ENCODE measurements at regions not wholly inside any gene's neighbourhood (a gene's known extent, or its start where the extent isn't known, plus 50 kb on each side); places are given as distances from the start of the nearest gene placed in this dataset.
A peak's percentile ranks its signal among the peaks of the same experiment; 100 is the strongest.

GRCh38 chr5:68872088-68872839, 221.6 kb upstream of the SLC30A5 start:
- DNase-seq (ENCODE audit: low spot score) = no peak

- DNase-seq (ENCODE audit: low spot score) = no peak
Observed at GRCh38 chr5:68873198-68873597, 220.6 kb upstream of the SLC30A5 start.

GRCh38 chr5:68875351-68875750, 218.5 kb upstream of the SLC30A5 start:
- peak; percentile 29 for DNase-seq (ENCODE audit: low spot score)

DNA sequence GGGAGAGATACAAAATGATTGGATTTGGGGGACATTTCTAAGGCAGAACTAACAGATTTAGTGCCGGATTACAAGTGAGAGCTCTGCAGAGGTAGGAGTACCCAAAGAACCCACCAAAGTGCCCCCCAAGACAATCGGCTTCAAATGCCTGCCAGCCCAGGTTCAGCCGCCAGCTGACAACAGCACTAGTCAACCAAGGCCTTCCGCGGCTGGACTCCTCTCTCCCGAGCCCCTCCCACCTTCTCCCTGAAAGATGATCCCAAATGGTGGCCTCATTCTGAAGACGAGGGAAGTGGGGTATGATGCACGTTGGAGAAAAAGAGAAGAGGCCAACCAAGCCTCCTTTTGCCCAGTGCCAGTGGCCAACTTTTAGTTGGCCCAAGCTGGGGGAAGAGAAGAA, 210.4 kb upstream of the SLC30A5 start:
- DNase-seq (ENCODE audit: low spot score) = no peak

GRCh38 chr5:68884144-68884754, 209.6 kb upstream of the SLC30A5 start:
- no peak for DNase-seq (ENCODE audit: low spot score)

- no peak for DNase-seq (ENCODE audit: low spot score)
Observed at GRCh38 chr5:68884883-68885282, 208.9 kb upstream of the SLC30A5 start.

- DNase-seq (ENCODE audit: low spot score) = no peak
Observed at GRCh38 chr5:68886814-68887213, 207.0 kb upstream of the SLC30A5 start.

GRCh38 chr5:68891718-68892117, 202.1 kb upstream of the SLC30A5 start:
- no peak for DNase-seq (ENCODE audit: low spot score)

- DNase-seq (ENCODE audit: low spot score) = no peak
Observed at GRCh38 chr5:68894673-68895072, 199.1 kb upstream of the SLC30A5 start.

GRCh38 chr5:68898951-68899471, 194.8 kb upstream of the SLC30A5 start:
- no peak for DNase-seq (ENCODE audit: low spot score)

DNA sequence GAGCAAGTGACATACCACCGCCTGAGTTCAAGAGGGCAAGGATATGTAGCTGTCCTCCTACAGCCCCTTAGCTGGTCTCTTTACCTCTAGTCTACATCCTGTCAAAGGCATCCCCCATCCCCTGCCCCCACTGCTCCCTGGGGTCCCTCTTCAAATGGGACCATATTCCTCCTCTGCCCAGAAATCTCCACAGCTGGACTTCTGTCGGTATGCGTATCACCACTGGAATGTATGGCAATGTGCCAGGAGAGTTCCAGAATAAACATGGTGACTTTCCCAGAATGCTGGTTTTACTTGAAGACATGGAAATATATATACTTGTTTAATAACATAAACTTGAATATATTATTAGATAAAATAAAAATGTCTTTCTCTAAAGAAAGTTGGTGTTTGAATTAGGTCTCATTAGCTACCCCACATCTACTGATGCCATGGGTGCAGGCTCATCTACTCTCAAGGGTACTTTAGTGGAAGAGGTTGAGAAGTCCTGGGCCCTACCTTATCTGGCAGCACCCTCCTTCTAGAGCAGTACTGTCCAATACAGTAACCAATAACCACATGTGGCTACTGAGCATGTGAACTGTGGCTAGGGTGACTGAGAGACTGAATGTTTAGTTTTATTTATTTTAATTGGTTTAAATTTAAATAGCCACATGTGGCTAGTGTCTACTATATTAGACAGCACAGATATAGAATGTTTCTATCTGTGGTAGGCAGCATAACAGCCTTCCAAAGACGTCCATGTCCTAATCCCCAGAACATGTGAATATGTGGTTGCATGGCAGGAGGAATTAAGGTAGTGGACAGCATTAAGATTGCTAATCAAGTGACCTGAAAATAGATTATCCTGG, 181.7 kb upstream of the SLC30A5 start:
- DNase-seq (ENCODE audit: low spot score) = no peak

- DNase-seq (ENCODE audit: low spot score) = no peak
Observed at GRCh38 chr5:68915079-68915478, 178.7 kb upstream of the SLC30A5 start.

- DNase-seq (ENCODE audit: low spot score) = no peak
Observed at GRCh38 chr5:68918306-68918705, 175.5 kb upstream of the SLC30A5 start.

DNA sequence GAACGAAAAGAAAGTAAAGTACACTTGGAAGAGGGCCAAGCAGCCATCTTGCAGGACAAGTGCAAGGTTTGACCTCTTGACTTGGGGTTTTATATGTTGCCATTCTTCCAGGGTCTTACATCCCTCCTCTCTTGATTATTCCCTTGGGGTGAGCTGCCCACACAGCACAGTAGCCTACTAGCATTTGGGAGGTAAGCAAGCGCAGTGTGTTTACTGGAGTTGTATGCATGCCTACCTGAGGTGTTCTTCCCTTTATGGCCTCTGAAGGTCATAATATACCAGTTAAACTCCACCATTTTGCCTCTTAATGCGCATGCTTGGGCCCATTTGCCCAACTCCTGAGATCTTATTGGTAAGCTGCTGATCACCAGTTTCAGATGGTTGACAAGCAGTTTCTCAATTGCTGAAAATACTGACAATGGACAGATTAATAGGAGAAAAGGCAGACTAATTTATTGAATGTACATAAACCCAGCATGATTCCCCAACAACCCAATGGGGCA, 173.8 kb upstream of the SLC30A5 start:
- no peak for DNase-seq (ENCODE audit: low spot score)

- no peak for DNase-seq (ENCODE audit: low spot score)
Observed at GRCh38 chr5:68920888-68921287, 172.9 kb upstream of the SLC30A5 start.

DNA sequence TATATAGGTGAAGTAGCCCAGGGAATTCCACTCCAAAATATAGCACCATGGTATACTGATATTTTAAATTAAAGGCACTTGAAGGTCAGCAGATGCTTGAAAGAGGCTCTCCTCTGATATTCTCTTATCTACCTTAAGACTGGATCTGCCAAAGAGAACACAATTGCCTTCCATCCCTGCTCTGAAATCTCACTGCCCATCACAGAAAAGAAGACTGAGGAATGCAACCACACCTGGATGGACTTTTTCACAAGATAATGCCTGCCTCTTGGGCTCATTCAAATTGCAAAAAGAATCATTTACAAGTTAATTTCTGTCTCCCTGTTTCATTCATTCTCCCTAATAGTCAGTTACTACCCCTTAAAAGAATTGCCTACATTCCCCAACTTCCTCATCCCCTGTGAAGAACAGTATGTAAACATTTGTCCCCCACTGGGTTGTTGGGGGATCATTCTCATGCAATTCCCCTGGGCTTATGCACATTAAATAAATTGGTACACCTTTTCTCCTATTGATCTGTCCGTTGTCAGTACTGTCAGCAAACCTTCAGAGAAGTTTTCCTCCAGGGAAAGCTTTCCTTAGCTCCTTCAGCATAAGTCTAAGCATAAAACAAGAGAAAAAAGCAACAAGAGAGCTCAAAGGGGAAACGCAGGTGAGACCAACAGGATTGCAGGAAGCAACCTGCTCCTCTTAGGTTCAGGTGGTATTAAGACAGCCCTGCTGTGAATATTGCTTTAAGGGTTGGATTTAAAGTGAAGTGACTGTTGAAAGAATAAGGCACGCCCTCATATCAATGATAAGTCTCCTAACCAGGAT, 171.4 kb upstream of the SLC30A5 start:
- DNase-seq (ENCODE audit: low spot score) = no peak

DNA sequence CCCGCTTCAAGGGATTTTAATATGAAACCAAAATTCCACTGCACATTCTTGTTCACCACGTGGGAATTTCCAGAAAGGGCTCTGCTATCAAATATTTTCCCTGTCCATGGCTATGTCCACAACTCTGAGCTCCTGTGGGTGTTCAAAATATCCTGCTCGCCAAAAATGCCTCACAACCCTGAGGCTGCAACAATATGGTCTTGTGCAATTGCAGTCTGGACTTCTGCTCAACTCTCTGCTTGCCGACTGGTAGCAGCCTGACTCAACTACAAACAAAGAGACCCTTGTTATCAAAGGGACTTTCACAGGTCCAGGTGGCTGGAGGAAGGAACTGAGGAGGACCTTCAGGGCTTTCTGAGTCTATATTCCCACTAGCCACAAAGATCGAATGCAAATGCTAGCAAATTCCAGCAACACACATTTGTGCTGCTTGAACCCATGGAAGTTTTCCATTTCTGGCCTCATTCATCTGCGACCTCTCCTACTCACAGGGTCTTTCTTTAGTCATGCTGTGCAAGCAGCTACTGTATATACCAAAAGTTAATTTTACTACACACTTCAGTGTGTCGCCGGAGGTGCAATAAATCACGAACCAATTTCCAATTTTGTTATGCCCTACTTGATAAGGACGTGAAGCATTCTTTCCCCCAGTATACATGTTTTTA, 169.2 kb upstream of the SLC30A5 start:
- no peak for DNase-seq (ENCODE audit: low spot score)

GRCh38 chr5:68928617-68929302, 165.1 kb upstream of the SLC30A5 start:
- DNase-seq (ENCODE audit: low spot score) = no peak

DNA sequence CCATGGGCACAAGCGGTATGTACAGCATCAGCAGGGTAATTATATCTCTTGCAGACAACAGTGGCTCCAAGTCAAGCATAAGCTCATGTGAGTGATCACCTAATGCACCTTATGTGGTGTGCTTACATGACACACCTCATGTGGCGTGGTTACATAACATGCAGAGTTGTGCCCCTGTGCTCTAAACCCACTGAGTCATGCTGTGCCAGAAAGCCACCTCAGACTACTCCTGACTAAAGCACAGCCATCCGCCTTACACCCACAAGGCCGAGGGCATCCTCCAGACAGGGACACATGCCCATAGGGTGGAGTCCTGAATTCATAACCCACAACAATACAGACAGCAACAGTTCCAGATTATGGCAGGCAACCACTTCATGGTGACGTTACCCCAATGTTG, 163.7 kb upstream of the SLC30A5 start:
- no peak for DNase-seq (ENCODE audit: low spot score)

DNA sequence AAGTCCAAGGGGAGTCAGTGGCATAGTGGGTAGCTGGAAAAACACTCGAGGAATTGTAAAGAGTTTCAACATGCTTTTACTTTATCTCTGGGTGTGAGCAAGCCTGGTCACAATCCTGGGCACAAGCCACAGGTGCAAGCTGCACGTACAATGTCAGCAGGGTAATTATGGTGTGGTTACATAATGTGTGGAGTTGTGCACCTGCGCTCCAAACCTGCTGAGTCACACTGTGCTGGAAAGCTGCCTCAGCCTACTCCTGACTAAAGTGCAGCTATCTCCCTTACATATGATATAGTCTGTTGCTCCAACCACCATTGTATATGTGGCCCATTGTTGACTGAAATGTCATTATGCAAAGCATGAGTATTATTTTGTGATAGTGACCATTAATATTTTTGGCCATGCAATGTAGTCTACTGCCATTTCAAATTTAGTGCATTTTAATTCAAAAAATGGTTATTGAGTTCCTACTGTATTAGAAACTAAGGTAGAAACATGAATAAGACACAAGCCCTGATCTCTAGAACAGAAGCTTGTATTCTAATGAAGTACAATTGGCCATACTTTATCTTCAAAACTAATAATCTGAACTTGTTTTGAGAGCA, 160.9 kb upstream of the SLC30A5 start:
- DNase-seq (ENCODE audit: low spot score) = peak; percentile 6
